ENCODE measurements at regions not wholly inside any gene's neighbourhood (a gene's known extent, or its start where the extent isn't known, plus 50 kb on each side); places are given as distances from the start of the nearest gene placed in this dataset.

DNA sequence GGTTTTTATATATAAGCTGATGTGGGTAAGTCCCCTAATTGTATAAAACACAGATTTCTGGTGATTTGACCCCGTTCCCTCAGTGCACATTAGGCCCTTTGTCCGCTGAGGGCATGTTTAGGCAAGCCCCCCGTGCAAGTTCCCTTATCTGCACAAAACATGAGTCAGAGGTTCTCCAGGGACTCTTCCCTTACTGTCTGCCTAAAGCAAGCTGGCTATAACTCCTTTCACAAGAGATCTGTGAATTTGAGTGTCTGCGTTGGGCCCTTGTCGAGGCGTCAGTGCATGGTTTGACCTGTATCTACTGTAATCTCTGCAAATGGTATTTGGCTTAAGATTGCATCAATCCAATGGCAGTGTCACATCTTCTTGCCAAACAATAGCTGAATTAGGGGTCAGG is 712.8 kb downstream of the CDH8 start:
- no peak for DNase-seq (ENCODE audit: low read depth)

DNA sequence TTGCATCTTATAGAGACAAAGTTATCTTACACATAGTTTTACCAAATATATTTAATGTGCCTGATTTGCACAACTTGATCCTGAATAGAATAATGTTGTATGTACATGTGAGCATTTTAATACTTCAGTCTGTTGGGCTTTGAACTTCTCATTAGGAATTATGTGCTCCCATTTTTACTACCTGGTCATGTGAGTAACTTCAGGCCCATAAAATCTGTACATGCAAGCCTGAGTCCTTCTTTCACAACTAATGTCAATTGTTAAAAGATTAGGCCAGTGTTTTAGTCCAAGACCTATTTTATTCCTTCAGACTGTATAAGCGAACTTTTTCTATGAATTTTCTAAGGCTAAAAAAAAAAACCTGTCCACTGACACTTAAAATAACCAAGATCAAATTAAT is 715.4 kb downstream of the CDH8 start:
- DNase-seq (ENCODE audit: low read depth) = no peak

DNA sequence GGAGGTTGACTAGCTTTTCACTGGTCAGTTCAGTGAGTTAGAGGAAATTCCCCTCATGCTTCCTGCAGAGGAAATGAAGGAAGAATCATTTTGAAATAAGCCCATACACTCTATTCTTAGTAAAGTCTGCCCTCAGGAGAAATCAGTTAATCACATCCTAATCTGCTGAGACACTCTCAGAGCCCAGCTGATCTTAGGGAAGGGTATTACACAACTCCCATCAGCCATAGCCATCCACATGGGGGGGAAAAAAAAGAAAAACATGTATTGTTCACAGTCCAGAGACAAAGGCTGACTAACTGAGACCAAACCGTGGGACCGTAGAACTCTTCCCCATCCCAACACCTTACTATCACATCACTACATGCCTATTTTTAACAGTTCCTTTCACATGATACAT is 722.3 kb downstream of the CDH8 start:
- no peak for DNase-seq (ENCODE audit: low read depth)

DNA sequence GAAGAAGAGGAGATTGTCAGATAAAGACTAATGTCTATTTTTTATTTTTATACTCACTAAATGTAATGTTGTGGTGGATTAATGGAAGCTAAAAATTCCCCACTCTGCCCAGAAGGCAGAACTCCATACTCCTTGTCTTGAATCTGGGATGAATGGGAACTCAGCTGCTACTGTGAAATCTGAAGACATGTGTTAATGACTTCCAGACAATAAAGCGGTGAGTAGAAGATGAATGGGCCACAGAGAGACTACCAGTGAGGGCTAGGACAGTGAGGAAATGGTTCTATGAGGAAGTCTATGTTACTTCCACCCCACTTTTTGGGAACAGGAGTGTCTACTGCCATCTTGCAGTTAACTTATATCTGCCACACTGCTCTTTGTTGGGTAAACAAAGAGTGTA is 726.9 kb downstream of the CDH8 start:
- no peak for DNase-seq (ENCODE audit: low read depth)

DNA sequence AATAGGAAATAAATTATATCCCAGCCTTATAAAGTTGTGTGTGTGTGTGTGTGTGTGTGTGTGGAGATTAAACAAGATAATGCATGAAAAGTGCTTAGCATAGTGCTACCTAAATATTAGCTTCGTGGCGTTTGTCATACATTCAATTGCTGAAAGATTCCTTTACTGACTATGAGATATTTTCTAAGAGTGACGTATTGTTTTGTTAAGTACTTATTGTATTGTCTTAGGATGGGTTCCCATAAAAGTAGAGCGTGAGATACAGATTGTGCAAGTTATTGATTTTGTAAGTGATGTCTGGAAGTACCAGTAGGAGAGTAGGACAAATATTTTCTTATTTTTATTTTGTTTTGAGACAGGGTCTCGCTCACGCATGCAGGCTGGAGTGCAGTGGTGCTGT is 730.0 kb downstream of the CDH8 start:
- no peak for DNase-seq (ENCODE audit: low read depth)

DNA sequence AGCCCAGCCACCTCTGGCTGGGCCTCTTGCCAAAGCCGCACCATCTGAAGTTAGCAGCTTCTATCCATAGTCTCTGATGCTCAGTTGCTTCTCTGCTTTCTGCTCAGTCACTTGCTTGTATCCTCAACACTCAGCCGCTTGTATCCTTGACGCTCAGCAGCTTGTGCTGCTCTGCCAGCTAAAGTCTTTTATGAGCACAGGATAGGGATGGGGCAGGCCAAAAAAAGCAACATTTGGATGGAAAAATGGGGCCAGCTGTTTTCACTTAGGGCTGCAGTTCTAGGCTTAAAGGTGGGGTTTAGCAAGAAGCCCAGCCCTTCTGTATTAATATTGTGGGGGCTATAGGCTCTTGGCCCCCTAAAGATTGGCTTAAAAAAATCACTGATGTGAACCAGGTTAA is 739.4 kb downstream of the CDH8 start:
- no peak for DNase-seq (ENCODE audit: low read depth)

DNA sequence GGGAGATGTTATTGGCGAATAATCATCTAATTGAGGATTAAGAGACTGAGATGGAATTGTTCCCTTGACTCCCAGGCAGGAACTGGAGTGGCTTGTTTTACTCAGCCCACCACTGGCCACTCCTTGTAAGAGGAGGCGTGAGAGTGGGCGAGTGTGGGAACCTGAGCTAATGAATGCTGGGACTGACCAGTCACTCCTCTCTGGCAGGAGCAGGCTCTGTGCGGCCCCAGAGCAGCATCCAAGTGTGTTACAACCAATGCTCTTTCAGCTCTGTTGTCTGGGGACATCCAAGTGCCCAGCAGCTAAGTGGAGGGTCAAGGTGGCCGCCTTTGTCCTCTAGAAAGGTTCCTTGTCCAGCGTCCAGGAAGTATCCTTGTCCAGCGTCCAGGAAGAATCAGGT is 739.9 kb downstream of the CDH8 start:
- DNase-seq (ENCODE audit: low read depth) = no peak

DNA sequence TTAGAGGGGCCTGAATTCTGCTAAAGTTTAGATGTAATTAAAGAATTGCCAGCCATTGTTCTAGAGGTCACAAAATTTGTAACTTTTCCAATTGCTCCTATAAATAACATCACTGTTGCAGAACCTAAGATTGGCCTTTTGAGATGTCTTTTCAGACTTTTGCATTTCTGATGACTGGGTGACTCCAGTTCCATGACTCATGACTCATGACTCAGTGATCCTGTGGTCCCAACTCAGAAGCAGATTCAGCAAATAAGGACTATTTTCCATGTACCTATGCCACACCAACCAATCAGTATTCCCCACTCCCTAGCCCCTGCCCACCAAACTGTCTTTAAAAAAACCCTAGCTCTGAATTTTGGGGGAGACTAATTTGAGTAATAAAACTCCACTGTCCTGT is 740.9 kb downstream of the CDH8 start:
- no peak for DNase-seq (ENCODE audit: low read depth)

DNA sequence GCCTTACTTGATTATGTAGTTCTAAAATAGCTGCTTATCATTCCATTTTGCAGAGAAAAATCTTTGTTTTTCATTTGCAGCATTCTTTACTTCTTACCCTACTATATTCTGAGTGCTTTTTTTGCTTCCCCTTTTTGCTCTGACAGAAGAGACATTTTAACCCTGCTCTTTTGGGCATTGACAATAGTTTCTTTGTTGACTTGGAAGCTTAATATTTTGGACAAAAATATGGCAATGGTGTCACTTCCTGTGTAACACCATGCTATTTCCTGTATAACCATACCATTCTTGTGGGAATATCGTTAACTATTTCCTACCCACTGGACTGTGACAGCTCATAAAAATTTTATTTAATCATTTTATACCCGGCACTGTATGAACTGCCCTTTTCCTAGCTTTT is 747.1 kb downstream of the CDH8 start:
- no peak for DNase-seq (ENCODE audit: low read depth)

DNA sequence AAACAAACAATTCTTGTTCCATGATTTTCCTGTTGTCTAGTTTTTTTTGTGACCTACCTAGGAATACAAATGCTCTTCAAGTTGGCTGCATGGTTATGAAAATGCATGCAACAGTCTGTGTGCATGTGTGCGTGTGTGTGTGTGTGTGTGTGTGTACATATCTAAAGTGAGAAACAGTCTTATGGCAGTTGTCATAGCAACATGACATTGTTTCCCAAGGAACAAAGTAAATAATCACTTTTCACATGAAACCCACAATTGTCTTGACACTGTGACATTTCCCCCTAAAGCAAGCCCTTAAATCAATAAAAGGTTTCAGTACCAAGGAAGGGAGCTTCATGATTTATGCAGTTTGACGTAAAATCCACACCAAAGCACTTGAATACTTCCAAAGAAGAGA is 758.4 kb downstream of the CDH8 start:
- no peak for DNase-seq (ENCODE audit: low read depth)

DNA sequence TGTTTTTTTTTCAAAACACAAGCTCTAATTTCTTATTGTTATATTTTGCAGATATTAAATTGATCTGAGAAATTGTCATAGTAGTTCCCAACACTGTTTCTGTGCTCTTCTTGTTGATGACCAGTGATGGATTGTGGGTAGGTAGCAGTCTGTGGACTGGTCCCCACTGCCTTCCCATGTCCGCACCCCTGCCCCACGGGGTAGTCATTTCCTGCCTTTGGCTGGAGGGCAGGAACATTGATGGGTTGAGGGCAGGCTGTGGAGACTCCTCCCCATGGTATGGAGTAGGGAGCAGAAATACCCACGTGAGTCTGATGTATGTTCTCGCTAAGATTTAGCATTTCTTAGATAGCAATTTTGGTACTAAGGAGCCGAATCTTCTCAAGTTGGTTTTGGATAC is 762.0 kb downstream of the CDH8 start:
- DNase-seq (ENCODE audit: low read depth) = no peak

DNA sequence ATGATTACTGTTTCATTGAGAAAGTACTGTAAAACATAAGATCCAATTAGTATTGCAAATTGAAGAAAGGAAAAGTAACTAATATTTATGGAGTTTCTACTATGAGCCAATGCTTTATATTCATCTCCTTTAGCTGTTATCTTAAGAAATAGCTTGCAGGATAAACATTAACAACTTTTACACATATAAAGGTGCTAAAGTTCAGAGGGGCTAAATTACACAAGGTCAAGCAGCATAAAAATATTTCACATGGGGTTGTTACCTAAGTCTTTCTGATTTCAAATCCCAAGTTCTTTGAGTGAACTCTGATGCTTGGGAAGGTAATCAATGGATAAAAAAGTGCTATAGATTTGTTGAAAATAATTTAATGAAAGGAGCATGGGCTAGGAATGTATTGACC is 765.5 kb downstream of the CDH8 start:
- no peak for DNase-seq (ENCODE audit: low read depth)

DNA sequence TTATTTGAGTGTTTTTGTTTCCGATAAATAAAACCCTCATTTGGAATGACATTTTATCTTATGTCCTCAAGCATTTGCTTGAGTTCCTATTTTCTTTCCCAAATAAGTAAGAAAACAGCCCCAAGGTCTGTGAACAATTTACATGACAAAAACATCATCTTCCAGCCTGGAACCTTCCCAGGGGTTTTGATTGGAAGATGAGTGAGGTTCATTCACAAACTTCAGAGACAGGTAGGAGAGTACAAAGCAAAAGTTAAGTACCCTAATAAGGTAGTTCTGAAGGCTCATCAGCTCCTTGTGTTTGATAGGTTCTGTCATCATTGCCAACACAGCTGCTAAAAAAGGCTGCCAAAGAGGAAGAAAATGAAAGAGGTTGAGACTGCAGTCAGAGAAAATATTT is 772.8 kb downstream of the CDH8 start:
- DNase-seq (ENCODE audit: low read depth) = no peak

DNA sequence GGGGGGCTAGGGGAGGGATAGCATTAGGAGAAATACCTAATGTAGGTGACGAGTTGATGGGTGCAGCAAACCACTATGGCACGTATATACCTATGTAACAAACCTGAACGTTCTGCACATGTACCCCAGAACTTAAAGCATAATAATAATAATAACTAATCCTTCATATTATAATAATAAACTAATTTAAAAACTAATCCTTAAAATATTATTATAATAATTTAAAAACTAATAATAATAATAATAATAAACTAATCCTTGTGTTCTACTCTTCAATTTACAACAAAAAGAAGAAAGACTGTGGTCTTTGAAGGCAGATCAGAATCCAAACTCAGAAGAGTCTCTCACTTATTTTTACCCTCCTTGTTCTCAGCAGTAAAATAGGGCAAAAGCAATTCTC is 774.9 kb downstream of the CDH8 start:
- DNase-seq (ENCODE audit: low read depth) = no peak

DNA sequence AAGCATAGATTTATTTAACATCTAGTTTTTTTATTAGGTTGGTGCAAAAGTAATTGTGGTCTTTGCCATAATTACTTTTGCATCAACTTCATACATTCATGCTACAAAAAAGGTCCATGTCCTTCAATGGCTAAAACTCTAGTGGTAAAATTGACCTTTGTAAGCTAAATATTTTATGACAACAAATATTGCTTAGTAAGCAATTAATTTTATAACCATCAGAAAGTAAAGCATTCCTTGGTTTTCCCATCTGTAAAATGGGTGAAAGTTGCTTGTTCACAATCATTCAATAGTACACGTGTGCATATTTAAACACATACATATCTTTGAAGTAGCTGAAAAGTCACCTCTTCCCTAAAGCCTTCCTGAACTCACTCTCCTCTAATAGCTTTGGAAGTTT is 789.6 kb downstream of the CDH8 start:
- DNase-seq (ENCODE audit: low read depth) = no peak

DNA sequence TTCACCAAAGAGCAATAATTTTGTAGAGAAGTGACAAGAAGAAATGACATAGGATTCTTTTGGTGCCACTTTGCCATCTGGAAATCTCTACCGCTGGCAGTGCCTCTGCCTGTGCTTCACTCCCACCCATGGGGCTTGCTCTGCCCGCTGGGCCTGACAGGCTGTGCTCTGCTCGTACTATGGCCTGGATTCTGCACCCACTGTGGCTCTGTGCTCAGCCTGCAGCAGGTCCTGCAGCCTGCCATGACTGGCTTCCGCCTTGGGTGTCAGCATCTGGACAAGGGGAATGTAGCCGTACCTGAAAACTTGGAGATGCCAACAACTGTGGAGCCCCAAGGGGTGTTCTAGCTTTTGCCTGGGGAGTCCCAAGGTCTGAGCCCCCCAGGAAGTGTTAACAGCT is 792.3 kb downstream of the CDH8 start:
- no peak for DNase-seq (ENCODE audit: low read depth)

DNA sequence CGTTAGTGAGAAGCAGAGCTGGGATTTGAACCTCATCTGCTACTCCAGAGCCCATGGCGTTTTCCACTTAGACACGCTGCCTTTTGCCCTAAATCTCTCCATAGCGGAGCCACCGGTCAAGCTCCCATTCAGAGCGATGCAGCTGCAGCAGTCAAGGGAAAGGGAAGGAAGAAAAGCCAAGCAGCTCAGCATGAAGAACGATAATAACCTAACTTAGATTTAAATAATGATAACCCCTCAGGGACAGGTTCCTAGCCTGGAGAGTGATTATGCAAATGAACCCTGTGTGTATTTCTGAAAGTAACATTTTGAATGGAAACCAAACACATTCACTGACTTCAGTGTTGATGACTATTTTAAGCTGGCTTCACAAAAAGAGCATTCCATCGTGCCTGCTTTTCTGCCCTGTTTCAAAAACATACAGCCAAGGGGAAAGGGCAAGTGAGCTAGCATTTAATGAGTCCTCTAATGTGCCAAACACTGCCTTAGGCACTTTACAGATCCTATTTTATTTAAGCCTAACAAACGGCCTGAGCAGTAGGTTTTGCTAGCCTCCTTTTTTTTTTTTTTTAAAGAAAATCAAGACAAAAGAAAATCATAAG is 798.3 kb downstream of the CDH8 start:
- no peak for DNase-seq (ENCODE audit: low read depth)

DNA sequence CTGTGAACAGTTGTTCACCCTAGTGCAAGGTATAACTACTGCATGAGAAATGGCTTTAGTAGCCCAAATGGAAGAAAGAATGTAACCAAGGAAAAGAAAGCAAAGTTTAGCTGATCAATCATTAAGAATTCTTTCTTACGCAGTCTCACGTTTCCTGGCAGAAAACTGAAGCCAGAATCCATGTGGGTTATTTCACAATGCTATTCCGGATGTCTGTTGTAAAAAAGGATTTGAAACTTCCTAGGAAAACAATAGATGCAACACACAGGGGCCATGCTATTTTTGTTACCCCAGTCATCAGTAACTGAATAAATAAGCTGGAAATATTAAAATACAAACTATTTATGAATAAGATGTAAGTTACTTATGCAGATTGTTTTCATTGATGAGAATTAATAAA is 802.5 kb downstream of the CDH8 start:
- no peak for DNase-seq (ENCODE audit: low read depth)

DNA sequence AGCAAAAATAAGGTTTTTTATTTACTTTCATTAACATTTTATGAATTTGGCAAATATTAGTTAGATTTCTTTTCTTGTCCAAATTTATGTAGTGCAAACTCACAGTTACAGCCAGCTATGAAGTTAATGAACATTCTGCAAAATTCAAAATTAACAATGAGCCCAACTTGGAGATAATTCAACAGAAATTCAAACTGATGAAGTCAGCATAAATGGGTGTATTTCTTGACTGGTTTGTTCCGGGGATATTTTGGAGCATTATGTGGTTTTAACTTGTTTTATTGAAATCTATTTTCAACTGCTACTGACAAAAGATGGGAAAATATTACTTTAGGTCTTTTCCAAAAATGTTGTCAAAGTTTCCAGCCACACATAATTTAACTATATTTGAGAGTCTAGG is 807.9 kb downstream of the CDH8 start:
- no peak for DNase-seq (ENCODE audit: low read depth)

DNA sequence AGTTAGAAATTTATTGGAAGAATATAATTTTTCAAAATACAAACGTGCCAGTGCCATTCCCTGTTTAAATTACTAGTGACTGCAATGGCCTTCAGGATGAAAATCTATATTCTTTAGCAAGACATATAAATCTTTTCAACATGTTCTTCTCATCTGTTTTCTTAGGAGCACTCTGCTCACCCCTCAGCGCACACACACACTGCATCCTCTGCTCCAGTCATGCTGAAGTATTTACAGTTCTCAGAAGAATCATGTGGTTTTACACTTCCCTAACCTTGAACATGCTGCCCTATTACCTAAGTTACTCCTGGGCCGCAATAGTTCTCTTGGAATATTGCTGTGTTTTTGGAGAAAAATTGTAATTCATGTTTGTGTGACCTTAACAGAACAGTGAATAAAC is 820.6 kb downstream of the CDH8 start:
- DNase-seq (ENCODE audit: low read depth) = no peak

DNA sequence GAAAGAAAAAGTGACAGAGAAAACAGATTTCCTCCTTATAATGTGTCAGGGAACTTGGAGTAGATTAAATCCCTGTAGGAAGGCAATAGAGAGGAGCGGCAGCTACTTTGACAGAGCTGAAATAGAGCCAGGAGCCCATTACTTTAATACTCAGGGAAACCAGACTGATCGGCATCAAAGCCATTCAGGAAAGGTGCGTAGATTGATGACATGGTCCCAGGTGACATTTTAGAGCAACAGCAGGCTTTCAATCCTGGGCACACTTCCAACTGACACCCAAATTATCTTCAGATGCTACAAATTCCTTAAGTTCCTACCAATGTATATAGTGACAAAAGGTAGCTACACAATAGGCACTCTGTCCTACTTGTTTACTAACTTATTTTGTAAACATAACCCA is 821.5 kb downstream of the CDH8 start:
- no peak for DNase-seq (ENCODE audit: low read depth)

DNA sequence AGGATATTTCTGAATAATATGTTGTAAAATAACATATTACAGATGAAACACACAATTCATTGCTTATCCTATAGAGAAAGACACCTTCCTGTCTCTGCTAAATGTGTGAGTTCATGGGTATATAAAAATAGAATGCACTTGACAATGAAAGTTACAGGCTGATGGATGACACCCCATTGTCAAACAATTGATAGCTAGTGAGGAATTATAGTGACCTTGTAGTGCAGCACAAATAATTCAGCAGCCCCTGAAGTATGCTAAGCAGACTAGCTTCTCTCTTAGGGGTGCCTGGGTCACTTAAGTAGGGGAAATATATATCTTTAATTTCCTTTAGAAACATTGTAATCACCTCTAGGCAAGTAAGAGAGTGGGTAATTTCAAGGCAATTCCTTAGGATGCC is 826.2 kb downstream of the CDH8 start:
- DNase-seq (ENCODE audit: low read depth) = no peak

DNA sequence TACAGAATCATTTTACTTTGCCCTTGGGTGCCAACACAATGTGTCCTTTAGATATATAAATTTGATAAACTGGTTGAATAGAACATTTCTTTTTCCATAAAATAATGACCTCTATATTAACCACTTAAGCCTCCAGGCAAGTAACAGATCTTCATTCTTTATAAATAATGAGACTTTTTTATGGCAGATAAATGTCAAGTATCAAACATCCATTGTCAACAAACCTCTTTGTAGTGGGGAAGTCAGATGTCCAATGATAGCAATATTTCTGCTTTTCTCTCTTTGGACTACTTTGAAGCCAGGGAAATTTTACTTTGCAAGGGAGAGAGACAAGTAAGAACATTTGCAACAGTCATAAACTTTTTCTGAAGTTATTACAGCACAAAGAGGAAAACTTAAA is 841.2 kb downstream of the CDH8 start:
- no peak for DNase-seq (ENCODE audit: low read depth)

DNA sequence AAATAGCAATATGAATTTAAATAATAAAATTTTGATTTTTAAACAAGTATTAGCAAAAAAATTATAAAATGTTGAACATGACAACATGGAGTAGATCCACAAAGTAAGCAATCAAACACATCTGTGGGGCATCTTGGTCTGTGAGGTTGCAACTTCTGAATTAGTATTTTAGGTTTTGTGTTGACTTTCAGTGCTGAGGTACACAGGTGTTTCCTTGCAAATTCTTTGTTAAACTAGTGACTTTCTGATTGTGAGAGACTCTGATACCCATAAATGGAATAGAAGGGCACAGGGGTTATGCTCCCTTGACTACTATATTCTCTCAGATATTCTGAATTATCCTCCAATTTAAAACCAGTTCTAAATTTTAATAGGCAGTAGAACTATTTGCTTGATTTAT is 841.7 kb downstream of the CDH8 start:
- no peak for DNase-seq (ENCODE audit: low read depth)

DNA sequence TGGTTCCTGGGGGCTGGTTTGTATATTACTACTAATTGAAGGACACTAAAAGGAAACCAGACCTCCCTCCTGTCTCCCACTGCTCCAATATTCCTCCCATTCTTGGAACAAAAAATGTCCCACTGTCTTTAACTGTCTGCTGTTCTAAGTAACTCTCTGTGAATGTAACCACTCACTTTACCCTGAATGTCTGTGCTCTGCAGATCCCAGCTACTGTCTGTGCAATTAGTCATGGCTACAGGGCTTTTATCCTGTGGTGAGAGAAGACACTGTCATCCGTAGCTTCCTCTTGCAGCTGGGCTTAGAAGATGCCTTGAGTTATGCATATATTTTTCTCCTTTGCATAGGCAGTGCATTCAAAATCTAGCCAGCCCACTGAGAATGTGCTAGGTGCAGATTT is 853.8 kb downstream of the CDH8 start:
- no peak for DNase-seq (ENCODE audit: low read depth)

Data from stromal cell of bone marrow (primary cell).